Naive B cell (primary cell): ENCODE measurements at regions not wholly inside any gene's neighbourhood (a gene's known extent, or its start where the extent isn't known, plus 50 kb on each side); places are given as distances from the start of the nearest gene placed in this dataset.
"Not testable (repeated sequence)": the region's sequence is repeated elsewhere in the genome, so short reads cannot be mapped to it uniquely, and the experiment has no call there.

Experiments used
- ATAC-seq, 2 donors: fragments of 150-1000 bp; cut with Tn5 transposase; 2 replicates each; pipeline ENCODE4 v1.10.0; 2021; ENCODE audit warnings: low read depth in 2 of 2, mild to moderate bottlenecking in 2 of 2, moderate library complexity in 2 of 2
- DNase-seq: peaks from one replicate; pipeline ENCODE4 v3.0.0; 2022
- H3K27ac Mint-ChIP-seq, 6 donors: one replicate each; pipeline ENCODE4 v1.8.0; 2020 to 2022; ENCODE audit warnings: mild to moderate bottlenecking in 6 of 6, mixed read lengths in 6 of 6, moderate library complexity in 5 of 6, inconsistent platforms in 2 of 6
- H3K27me3 Mint-ChIP-seq, 3 donors: one replicate each; pipeline ENCODE4 v1.8.0; 2021 to 2022; ENCODE audit warnings: mixed read lengths in 3 of 3, mild to moderate bottlenecking in 1 of 3
- H3K36me3 Mint-ChIP-seq, 2 donors: one replicate each; pipeline ENCODE4 v1.8.0; 2020 to 2022; ENCODE audit warnings: mixed read lengths in 2 of 2, inconsistent platforms in 1 of 2, mild to moderate bottlenecking in 1 of 2
- H3K4me1 Mint-ChIP-seq, 3 donors: one replicate each; pipeline ENCODE4 v1.8.0; 2020 to 2022; ENCODE audit warnings: mixed read lengths in 3 of 3, inconsistent platforms in 1 of 3, mild to moderate bottlenecking in 1 of 3, moderate library complexity in 1 of 3
- H3K4me3 Mint-ChIP-seq, 8 donors: one replicate each; pipeline ENCODE4 v1.8.0; 2020 to 2022; ENCODE audit warnings: mild to moderate bottlenecking in 8 of 8, mixed read lengths in 8 of 8, moderate library complexity in 8 of 8, inconsistent platforms in 2 of 8
- H3K9me3 Mint-ChIP-seq, 7 donors: one replicate each; pipeline ENCODE4 v1.8.0; 2020 to 2022; ENCODE audit warnings: mixed read lengths in 7 of 7, mild to moderate bottlenecking in 5 of 7, inconsistent platforms in 2 of 7, moderate library complexity in 1 of 7

DNA sequence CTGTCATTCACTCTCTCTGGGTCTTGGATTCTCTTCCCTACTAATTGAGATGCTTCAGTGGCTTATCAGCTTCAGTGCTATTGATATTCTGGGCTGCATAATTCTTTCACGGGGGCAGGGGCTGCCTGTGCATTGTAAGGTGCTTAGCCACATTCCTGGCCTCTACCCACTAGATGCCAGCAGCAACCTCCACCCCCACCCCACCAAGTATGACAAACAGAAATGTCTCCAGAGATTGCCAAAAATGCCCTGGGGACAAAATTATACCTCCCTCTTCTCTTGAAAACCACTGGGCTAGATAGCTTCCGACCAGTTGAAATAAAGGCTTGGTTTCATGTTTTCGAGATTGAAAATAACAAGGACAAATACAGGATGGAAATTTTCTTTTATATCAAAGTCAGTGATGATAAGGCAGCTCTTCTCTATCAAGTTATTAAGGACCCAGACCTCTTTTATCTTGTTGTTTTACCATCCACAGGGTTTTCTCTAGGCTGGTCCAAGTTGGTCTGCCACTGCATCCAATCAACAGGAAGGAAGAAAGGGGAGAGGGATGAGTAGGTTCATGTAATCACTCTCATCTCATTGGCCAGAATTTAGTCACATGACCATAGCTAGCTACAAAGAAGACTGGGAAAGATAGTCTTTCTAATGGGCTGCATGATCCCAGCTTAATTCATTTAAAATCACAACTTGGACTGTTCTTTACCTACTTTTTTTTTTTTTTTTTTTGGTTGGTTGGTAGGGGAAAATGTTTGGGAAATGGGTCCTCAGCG is 92.1 kb upstream of the RANBP3L start:
- Mint-ChIP-seq H3K4me3 (peak overlapping the region in 1 of 8 donors; percentile 66), H3K4me1 (peaks cover 21 to 44% (median 35%) of the 10 kb centered on the region in 3 donors), H3K36me3 (no peaks in the 10 kb centered on the region), H3K27me3 (peaks cover 0 to 17% (median 9%) of the 10 kb centered on the region in 3 donors), H3K9me3 (no peaks in the 10 kb centered on the region), H3K27ac (peak overlapping the region in 3 of 6 donors; percentile 3 to 82 (median 74))
- ATAC-seq (no peak), DNase-seq (no peak)

GRCh38 chr5:36395260-36395659 is 93.6 kb upstream of the RANBP3L start:
- Mint-ChIP-seq H3K36me3 (no peaks in the 10 kb centered on the region), H3K27ac (no peak overlapping the region), H3K4me1 (peaks cover 20 to 43% (median 35%) of the 10 kb centered on the region in 3 donors), H3K4me3 (no peak overlapping the region), H3K9me3 (no peaks in the 10 kb centered on the region), H3K27me3 (peaks cover 0 to 16% (median 9%) of the 10 kb centered on the region in 3 donors)
- ATAC-seq (no peak), DNase-seq (no peak)

- peak overlapping the region in 4 of 6 donors; percentile 23 to 94 (median 61) for H3K27ac Mint-ChIP-seq
- peaks cover 13 to 36% (median 28%) of the 10 kb centered on the region in 3 donors for H3K4me1 Mint-ChIP-seq
- not testable (repeated sequence) for H3K27me3 Mint-ChIP-seq, H3K9me3 Mint-ChIP-seq, DNase-seq, H3K36me3 Mint-ChIP-seq
- peak overlapping the region in 7 of 8 donors; percentile 16 to 75 (median 31) for H3K4me3 Mint-ChIP-seq
- peak in 1 of 2 donors; percentile 50 for ATAC-seq
Observed at GRCh38 chr5:36395947-36396346, 94.2 kb upstream of the RANBP3L start.

DNA sequence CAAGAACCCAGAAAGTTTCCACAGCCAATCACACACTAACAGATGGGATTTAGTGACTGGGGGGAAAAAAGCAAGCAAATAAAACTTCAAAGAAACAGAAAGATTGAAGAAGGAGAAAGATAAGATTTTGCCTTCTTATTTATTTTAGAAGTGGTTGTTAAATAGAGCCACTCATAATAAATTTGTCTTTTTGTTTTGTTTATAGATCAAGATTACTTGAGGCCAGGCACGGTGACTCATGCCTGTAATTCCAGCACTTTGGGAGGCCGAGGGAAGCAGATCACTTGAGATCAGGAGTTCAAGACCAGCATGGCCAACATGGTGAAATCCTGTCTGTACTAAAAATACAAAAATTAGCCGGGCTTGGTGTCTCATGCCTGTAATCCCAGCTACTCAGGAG is 94.9 kb upstream of the RANBP3L start:
- H3K4me3 Mint-ChIP-seq = no peak overlapping the region

GRCh38 chr5:36397901-36398536 is 96.3 kb upstream of the RANBP3L start:
- Mint-ChIP-seq H3K4me1 (peaks cover 13 to 44% (median 24%) of the 10 kb centered on the region in 3 donors), H3K4me3 (no peak overlapping the region), H3K27ac (no peak overlapping the region), H3K9me3 (no peaks in the 10 kb centered on the region), H3K36me3 (no peaks in the 10 kb centered on the region), H3K27me3 (no peaks in the 10 kb centered on the region)
- no peak for DNase-seq
- ATAC-seq = no peak

More for the DNA sequence above, 94.9 kb upstream of the RANBP3L start:
- Mint-ChIP-seq H3K27me3 (peaks cover 0 to 2% (median 0%) of the 10 kb centered on the region in 3 donors), H3K27ac (peak overlapping the region in 3 of 6 donors; percentile 16 to 59 (median 18)), H3K4me1 (peaks cover 13 to 34% (median 32%) of the 10 kb centered on the region in 3 donors), H3K9me3 (no peaks in the 10 kb centered on the region), H3K36me3 (no peaks in the 10 kb centered on the region)
- no peak for ATAC-seq
- DNase-seq = no peak

DNA sequence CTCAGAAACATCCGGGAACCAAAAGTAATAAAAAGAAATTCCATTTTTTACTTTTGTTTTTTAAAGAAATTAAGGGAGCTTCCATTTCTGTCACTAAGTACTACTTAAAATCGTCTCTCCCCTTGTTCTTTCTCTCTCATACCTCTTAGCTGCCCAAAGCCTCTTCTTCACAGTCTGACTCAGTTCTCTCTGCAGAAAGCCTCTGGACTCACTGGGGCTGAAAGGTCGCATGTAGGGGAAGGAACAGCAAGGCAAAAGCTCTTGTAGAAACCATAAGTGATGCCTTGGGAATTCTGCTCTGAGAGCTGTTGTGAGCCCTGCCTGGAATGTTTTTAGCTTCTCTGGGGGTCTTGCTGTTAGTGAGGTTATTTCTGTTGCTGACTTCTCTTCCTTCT is 100.8 kb upstream of the RANBP3L start:
- Mint-ChIP-seq H3K27ac (peak overlapping the region in 2 of 6 donors; percentile 3 to 27), H3K36me3 (no peaks in the 10 kb centered on the region), H3K27me3 (no peaks in the 10 kb centered on the region), H3K9me3 (no peaks in the 10 kb centered on the region), H3K4me3 (no peak overlapping the region), H3K4me1 (peaks cover 10 to 33% (median 11%) of the 10 kb centered on the region in 3 donors)
- DNase-seq (no peak), ATAC-seq (no peak)

DNA sequence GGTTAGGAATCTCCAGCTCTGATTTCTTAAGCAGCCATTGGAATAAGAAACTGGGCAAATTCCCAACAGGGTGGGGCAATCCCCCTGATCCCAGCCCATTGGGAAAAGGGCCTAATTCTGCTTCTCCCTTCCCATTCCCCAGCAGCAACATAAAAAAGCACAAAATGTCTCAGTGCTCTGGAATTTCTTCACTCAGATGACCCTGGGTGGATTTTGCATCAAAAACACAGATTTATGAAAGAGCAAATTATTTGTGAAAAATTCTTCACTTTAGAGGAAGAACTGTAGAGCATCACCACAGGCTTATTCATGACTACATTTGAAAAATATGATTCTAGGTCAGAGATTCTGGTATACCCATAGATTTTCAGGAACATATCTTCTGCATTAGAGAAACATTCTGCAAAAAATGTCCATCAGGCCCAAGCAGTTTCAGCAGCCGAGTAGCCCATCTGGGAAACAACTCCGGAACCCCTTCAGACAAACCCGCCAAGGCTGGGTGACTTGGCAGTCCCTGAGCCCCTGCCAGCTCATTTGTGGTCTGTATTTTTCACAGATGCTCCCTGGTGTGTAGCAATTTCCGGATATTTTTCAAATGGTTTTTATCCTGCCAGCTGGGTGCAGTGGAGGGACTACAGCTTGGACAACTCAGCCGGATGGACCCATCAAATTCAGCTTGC is 102.1 kb upstream of the RANBP3L start:
- Mint-ChIP-seq H3K27ac (peak overlapping the region in 2 of 6 donors; percentile 51 to 78), H3K4me3 (peak overlapping the region in 7 of 8 donors; percentile 6 to 67 (median 43)), H3K27me3 (no peaks in the 10 kb centered on the region), H3K4me1 (peaks cover 10 to 33% (median 11%) of the 10 kb centered on the region in 3 donors), H3K9me3 (no peaks in the 10 kb centered on the region), H3K36me3 (no peaks in the 10 kb centered on the region)
- ATAC-seq = peak; percentile 69 to 72
- peak; percentile 12 for DNase-seq

DNA sequence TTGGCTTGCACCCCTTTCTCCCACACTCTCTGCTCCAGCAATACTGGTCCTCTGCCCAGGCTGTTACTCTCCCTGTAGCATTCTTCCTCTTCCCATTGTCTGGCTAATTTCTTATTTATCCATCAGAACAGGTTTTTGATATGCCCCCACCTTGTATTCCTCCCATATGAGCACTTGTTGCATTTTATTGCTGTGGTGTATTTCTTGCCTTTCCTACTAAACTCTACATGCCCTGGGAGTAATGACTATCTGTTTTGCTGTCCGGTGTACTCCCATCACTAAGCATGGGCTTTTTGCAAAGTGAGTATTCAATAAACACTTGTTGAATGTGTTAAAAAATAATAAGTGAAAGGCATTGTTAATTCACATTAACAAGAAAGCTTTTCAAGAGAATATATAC is 104.3 kb upstream of the RANBP3L start:
- Mint-ChIP-seq H3K4me3 (peak overlapping the region in 1 of 8 donors; percentile 22), H3K36me3 (no peaks in the 10 kb centered on the region), H3K4me1 (peaks cover 10 to 33% (median 11%) of the 10 kb centered on the region in 3 donors), H3K27me3 (peaks cover 0 to 4% (median 0%) of the 10 kb centered on the region in 3 donors), H3K27ac (peak overlapping the region in 1 of 6 donors; percentile 12), H3K9me3 (peaks cover 0 to 3% (median 0%) of the 10 kb centered on the region in 7 donors)
- DNase-seq (no peak), ATAC-seq (no peak)

GRCh38 chr5:36407396-36407795 is 105.7 kb upstream of the RANBP3L start:
- Mint-ChIP-seq H3K36me3 (no peaks in the 10 kb centered on the region), H3K4me3 (no peak overlapping the region), H3K27me3 (peaks cover 0 to 9% (median 0%) of the 10 kb centered on the region in 3 donors), H3K9me3 (peaks cover 0 to 9% (median 3%) of the 10 kb centered on the region in 7 donors), H3K27ac (no peak overlapping the region), H3K4me1 (peaks cover 10 to 24% (median 11%) of the 10 kb centered on the region in 3 donors)
- DNase-seq (no peak), ATAC-seq (no peak)

GRCh38 chr5:36409711-36410110 is 108.0 kb upstream of the RANBP3L start:
- not testable (repeated sequence) for H3K4me1 Mint-ChIP-seq, H3K4me3 Mint-ChIP-seq, DNase-seq

GRCh38 chr5:36410672-36411071 is 109.0 kb upstream of the RANBP3L start:
- H3K36me3 Mint-ChIP-seq, H3K27me3 Mint-ChIP-seq, ATAC-seq, H3K9me3 Mint-ChIP-seq, H3K27ac Mint-ChIP-seq, H3K4me3 Mint-ChIP-seq, DNase-seq, H3K4me1 Mint-ChIP-seq: not testable (repeated sequence)

More at GRCh38 chr5:36409711-36410110, 108.0 kb upstream of the RANBP3L start:
- H3K27me3 Mint-ChIP-seq, H3K27ac Mint-ChIP-seq, H3K9me3 Mint-ChIP-seq, H3K36me3 Mint-ChIP-seq, ATAC-seq: not testable (repeated sequence)

GRCh38 chr5:36414869-36415282 is 113.2 kb upstream of the RANBP3L start:
- ATAC-seq (no peak), DNase-seq (no peak)
- Mint-ChIP-seq H3K9me3 (peaks cover 0 to 9% (median 3%) of the 10 kb centered on the region in 7 donors), H3K27ac (no peak overlapping the region), H3K27me3 (peaks cover 0 to 9% (median 0%) of the 10 kb centered on the region in 3 donors), H3K36me3 (no peaks in the 10 kb centered on the region), H3K4me1 (peaks cover 0 to 7% (median 0%) of the 10 kb centered on the region in 3 donors), H3K4me3 (no peak overlapping the region)

GRCh38 chr5:36416605-36417004 is 114.9 kb upstream of the RANBP3L start:
- Mint-ChIP-seq H3K4me3 (no peak overlapping the region), H3K36me3 (no peaks in the 10 kb centered on the region), H3K27me3 (peaks cover 0 to under 1% (median 0%) of the 10 kb centered on the region in 3 donors), H3K27ac (no peak overlapping the region), H3K4me1 (peaks cover 0 to 7% (median 0%) of the 10 kb centered on the region in 3 donors), H3K9me3 (peaks cover 0 to 2% (median 0%) of the 10 kb centered on the region in 7 donors)
- ATAC-seq (no peak), DNase-seq (no peak)
